Gastrocnemius medialis (tissue), 4 donors: ENCODE measurements at regions not wholly inside any gene's neighbourhood (a gene's known extent, or its start where the extent isn't known, plus 50 kb on each side); places are given as distances from the start of the nearest gene placed in this dataset.
"Not testable (repeated sequence)": the region's sequence is repeated elsewhere in the genome, so short reads cannot be mapped to it uniquely, and the experiment has no call there.

ENCODE experiments used
- ATAC-seq, 2 donors: fragments of 150-250 bp; one replicate each; pipeline ENCODE4 v1.9.1; 2016
- DNase-seq, 2 donors: peaks; one replicate each; pipeline ENCODE4 v3.0.0-alpha.2; 2019
- H3K27ac ChIP-seq, 4 donors: fragments of 200-600 bp; sonication (generic); 1 replicate in 1 of 4; 2 replicates in 3 of 4; pipeline ENCODE4 v1.5.1; 2016 to 2018; ENCODE audit warnings: mild to moderate bottlenecking in 2 of 4, moderate library complexity in 1 of 4
- H3K27me3 ChIP-seq, 3 donors: fragments of 200-600 bp; sonication (generic) in 2 of 3; 1 replicate in 1 of 3; 2 replicates in 2 of 3; pipeline versions ENCODE4 v1.5.1 to v1.6.0; 2016 to 2019; ENCODE audit warnings: mild to moderate bottlenecking in 1 of 3, moderate library complexity in 1 of 3
- H3K36me3 ChIP-seq, 2 donors: fragments of 200-600 bp; sonication (generic) in 1 of 2; one replicate each; pipeline ENCODE4 v1.5.1; 2017 to 2018
- H3K4me1 ChIP-seq, 2 donors: fragments of 200-600 bp; sonication (generic) in 1 of 2; one replicate each; pipeline ENCODE4 v1.5.1; 2016 to 2017; ENCODE audit warnings: mild to moderate bottlenecking in 2 of 2
- H3K4me3 ChIP-seq, 4 donors: fragments of 200-600 bp; sonication (generic) in 3 of 4; 1 replicate in 1 of 4; 2 replicates in 3 of 4; pipeline ENCODE4 v1.5.1; 2016 to 2019; ENCODE audit warnings: mild to moderate bottlenecking in 2 of 4
- H3K9me3 ChIP-seq, 3 donors: fragments of 200-600 bp; sonication (generic) in 2 of 3; 1 replicate in 1 of 3; 2 replicates in 2 of 3; pipeline ENCODE4 v1.5.1; 2016 to 2019
- POLR2A ChIP-seq, 2 donors: fragments of 450-650 bp; IDR thresholded peaks; one replicate each; pipeline ENCODE4 v1.6.1; 2017; ENCODE audit warnings: antibody characterized with exemption in 2 of 2, mild to moderate bottlenecking in 2 of 2, moderate library complexity in 2 of 2
- in situ Hi-C, 4 donors: fragments of 200-750 bp; cut with MboI; loops; one replicate each; pipeline versions ENCODE4 v1.15.0 to v1.8.0; 2017; ENCODE audit warnings: low sequenced_read_pairs in 4 of 4
- intact Hi-C: fragments of 100-400 bp; cut with DNase I; formaldehyde crosslinking; loops from one replicate; pipeline ENCODE4 v1.15.1; 2023; ENCODE audit warnings: low total_unique reads
- TF ChIP-seq, protein P1 (sequence below), 5 experiments: fragments of 450-650 bp in 3 of 5; fragments of 200-600 bp in 2 of 5; sonication (generic) in 2 of 5; IDR thresholded peaks in 4 of 5; conservative IDR thresholded peaks in 1 of 5; 1 replicate in 4 of 5; 2 replicates in 1 of 5; pipeline ENCODE4 v1.5.1; 2016 to 2019; ENCODE audit warnings: antibody characterized with exemption in 5 of 5, mild to moderate bottlenecking in 3 of 5, moderate library complexity in 3 of 5

DNA sequence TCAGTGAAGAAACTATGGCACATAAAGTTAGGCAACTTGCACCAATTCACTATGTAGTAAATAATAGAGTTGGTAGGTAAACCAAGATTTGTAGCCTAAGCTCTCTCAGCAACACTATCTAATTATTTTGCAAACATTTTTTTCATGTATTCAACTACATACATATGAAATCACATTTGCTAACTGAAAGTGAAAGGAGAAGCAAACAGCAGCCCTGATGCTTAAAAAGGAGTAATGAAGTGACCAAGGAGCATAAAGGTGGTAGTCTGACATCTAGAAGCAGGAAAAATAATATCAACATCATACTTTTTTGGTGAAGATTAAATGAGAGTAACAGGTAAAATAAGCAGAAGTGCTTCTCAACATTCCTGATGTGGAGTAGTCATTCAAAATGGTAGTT, 603.7 kb downstream of the GRXCR1 start:
- no peak for ATAC-seq

DNA sequence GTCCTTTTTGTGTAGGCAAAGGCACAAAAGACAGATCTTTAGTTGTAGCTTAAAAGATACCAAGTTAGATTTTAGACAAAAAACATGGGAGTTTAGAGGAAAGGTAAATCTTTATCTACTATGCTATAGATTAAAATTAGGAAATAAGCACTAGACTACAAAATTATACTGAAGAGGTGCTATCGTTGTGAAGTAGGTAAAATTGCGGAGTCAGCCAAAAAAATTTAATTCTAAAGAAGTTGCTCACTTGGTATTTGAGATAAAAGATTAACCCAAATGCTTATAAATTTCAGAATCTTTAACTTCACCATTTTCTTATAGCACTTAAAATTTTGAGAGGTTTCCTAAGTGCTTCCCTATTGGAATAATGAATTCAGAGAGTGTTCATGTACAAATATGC, 604.1 kb downstream of the GRXCR1 start:
- in situ Hi-C loops = no loop called here
- Histone ChIP-seq H3K36me3 (no peaks in the 10 kb centered on the region), H3K27ac (no peak overlapping the region), H3K4me1 (no peaks in the 10 kb centered on the region), H3K4me3 (no peak overlapping the region), H3K27me3 (no peaks in the 10 kb centered on the region), H3K9me3 (no peaks in the 10 kb centered on the region)
- intact Hi-C loops = no loop called here
- no peak for DNase-seq
- TF ChIP-seq, protein P1, sequence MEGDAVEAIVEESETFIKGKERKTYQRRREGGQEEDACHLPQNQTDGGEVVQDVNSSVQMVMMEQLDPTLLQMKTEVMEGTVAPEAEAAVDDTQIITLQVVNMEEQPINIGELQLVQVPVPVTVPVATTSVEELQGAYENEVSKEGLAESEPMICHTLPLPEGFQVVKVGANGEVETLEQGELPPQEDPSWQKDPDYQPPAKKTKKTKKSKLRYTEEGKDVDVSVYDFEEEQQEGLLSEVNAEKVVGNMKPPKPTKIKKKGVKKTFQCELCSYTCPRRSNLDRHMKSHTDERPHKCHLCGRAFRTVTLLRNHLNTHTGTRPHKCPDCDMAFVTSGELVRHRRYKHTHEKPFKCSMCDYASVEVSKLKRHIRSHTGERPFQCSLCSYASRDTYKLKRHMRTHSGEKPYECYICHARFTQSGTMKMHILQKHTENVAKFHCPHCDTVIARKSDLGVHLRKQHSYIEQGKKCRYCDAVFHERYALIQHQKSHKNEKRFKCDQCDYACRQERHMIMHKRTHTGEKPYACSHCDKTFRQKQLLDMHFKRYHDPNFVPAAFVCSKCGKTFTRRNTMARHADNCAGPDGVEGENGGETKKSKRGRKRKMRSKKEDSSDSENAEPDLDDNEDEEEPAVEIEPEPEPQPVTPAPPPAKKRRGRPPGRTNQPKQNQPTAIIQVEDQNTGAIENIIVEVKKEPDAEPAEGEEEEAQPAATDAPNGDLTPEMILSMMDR (IDR thresholded peaks at IDR 0.05 in 4 of 5, conservative IDR thresholded peaks at IDR 0.05 in 1 of 5) = no peak
- no peak for TF ChIP-seq POLR2A (IDR thresholded peaks at IDR 0.05)
- no peak for ATAC-seq

More for the DNA sequence above, 603.7 kb downstream of the GRXCR1 start:
- Histone ChIP-seq H3K27me3 (no peaks in the 10 kb centered on the region), H3K4me3 (no peak overlapping the region), H3K36me3 (no peaks in the 10 kb centered on the region), H3K27ac (no peak overlapping the region), H3K4me1 (no peaks in the 10 kb centered on the region), H3K9me3 (no peaks in the 10 kb centered on the region)
- no peak for TF ChIP-seq POLR2A (IDR thresholded peaks at IDR 0.05)
- TF ChIP-seq, protein P1 (IDR thresholded peaks at IDR 0.05 in 4 of 5, conservative IDR thresholded peaks at IDR 0.05 in 1 of 5) = no peak
- in situ Hi-C loops = no loop called here
- intact Hi-C loops = no loop called here
- DNase-seq = no peak

DNA sequence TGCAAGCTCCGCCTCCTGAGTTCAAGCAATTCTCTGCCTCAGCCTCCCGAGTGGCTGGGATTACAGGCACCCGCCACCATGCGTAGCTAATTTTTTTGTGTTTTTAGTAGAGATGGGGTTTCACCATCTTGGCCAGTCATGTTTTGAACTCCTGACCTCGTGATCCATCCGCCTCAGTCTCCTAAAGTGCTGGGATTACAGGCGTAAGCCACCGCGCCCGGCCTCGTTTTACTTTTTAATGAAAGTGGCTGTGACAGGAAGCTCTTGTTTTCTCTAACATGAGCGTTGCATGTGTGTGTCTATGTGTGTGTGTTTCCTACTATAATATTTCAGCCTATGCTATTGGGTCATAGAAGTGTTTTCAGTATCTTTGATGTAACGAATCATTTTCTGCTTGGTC, 613.3 kb downstream of the GRXCR1 start:
- H3K27me3 ChIP-seq, H3K36me3 ChIP-seq, ATAC-seq, H3K4me3 ChIP-seq, H3K9me3 ChIP-seq, in situ Hi-C loops, DNase-seq, intact Hi-C loops, H3K27ac ChIP-seq, H3K4me1 ChIP-seq: not testable (repeated sequence)

DNA sequence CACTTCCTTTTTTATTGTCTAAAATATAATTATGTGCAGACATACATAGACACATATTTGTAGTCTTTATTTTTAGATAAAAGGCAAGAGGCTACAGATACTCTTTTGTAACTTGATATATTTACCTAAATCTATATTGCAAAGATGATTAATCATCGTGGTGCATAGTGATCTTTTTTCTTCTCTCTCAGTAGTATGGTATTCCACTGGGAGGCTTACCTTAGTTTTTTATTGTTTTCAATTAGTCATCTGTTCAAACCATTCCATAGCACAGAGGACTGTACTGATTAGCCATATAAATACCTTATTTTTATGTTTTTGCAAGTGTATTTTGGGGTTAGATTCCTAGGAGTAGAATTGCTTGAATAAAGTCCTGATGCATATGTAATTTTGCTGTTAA, 619.7 kb downstream of the GRXCR1 start:
- ATAC-seq = no peak
- no peaks in the 10 kb centered on the region for H3K27me3 ChIP-seq
- no peak overlapping the region for H3K4me3 ChIP-seq
- intact Hi-C loops (no loop called here), in situ Hi-C loops (no loop called here)
- TF ChIP-seq, protein P1 (IDR thresholded peaks at IDR 0.05 in 4 of 5, conservative IDR thresholded peaks at IDR 0.05 in 1 of 5) = no peak
- no peak for TF ChIP-seq POLR2A (IDR thresholded peaks at IDR 0.05)
- H3K27ac ChIP-seq = no peak overlapping the region
- no peaks in the 10 kb centered on the region for H3K36me3 ChIP-seq
- H3K9me3 ChIP-seq = no peaks in the 10 kb centered on the region
- H3K4me1 ChIP-seq = no peaks in the 10 kb centered on the region
- DNase-seq = no peak

DNA sequence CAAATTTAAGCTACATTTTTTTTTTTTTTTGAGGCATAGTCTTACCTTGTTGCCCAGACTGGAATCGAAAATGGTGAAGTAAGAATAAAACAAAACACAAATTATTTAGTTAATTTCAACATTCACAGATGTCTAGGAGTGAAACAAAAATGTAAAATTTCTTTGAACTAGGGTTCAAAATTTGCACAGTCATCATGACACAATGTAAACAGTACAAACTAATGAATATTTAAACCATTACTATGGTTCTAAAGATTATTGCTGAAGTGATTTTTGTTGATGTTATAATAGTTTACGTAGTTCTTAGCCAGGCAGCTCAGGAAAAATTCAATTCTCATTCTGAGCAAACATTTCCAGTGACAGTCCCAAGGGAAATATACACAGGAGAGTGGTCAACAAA, 633.1 kb downstream of the GRXCR1 start:
- Histone ChIP-seq H3K27me3 (no peaks in the 10 kb centered on the region), H3K27ac (no peak overlapping the region), H3K36me3 (no peaks in the 10 kb centered on the region), H3K9me3 (no peaks in the 10 kb centered on the region), H3K4me1 (no peaks in the 10 kb centered on the region), H3K4me3 (no peak overlapping the region)
- intact Hi-C loops (no loop called here), in situ Hi-C loops (loop anchor here in 1 of 4 donors (25.0 kb wide), 1 partner anchor 88 kb away; no protein-coding TSS in a partner anchor)
- TF ChIP-seq, protein P1 (IDR thresholded peaks at IDR 0.05 in 4 of 5, conservative IDR thresholded peaks at IDR 0.05 in 1 of 5) = no peak
- TF ChIP-seq POLR2A (IDR thresholded peaks at IDR 0.05) = no peak
- DNase-seq (no peak), ATAC-seq (no peak)
